HUES48 (cell line): ENCODE measurements at regions not wholly inside any gene's neighbourhood (a gene's known extent, or its start where the extent isn't known, plus 50 kb on each side); places are given as distances from the start of the nearest gene placed in this dataset.
"Not testable (repeated sequence)": the region's sequence is repeated elsewhere in the genome, so short reads cannot be mapped to it uniquely, and the experiment has no call there.

Source experiments
- H3K27ac ChIP-seq: one replicate; pipeline ENCODE4 v1.7.0; 2013; ENCODE audit warnings: low read depth, low read length, inconsistent platforms
- H3K27me3 ChIP-seq: 2 replicates; pipeline ENCODE4 v1.6.1; 2013; ENCODE audit warnings: mild to moderate bottlenecking, low read length; ENCODE audit not compliant: control insufficient read depth, insufficient read depth
- H3K36me3 ChIP-seq: 2 replicates; pipeline ENCODE4 v1.6.1; 2013; ENCODE audit warnings: low read length; ENCODE audit not compliant: control insufficient read depth, insufficient read depth
- H3K4me1 ChIP-seq: 2 replicates; pipeline ENCODE4 v1.6.1; 2013; ENCODE audit warnings: mild to moderate bottlenecking, low read length; ENCODE audit not compliant: control insufficient read depth, insufficient read depth
- H3K4me3 ChIP-seq: 2 replicates; pipeline ENCODE4 v1.5.1; 2013; ENCODE audit warnings: mild to moderate bottlenecking, low read depth, low read length
- H3K9ac ChIP-seq: 2 replicates; pipeline ENCODE4 v1.6.1; 2013; ENCODE audit warnings: mild to moderate bottlenecking, low read depth, low read length, moderate library complexity
- H3K9me3 ChIP-seq: 2 replicates; pipeline ENCODE4 v1.6.1; 2013; ENCODE audit warnings: low read length; ENCODE audit not compliant: control insufficient read depth, insufficient read depth

GRCh38 chr15:63447017-63447676 is 57.2 kb upstream of the USP3 start:
- H3K27ac ChIP-seq, result no peak overlapping the region
- no peak overlapping the region for H3K9ac ChIP-seq
- H3K36me3 ChIP-seq, result no peaks in the 10 kb centered on the region
- no peak overlapping the region for H3K4me3 ChIP-seq
- H3K4me1 ChIP-seq, result peaks cover 21% of the 10 kb centered on the region
- no peaks in the 10 kb centered on the region for H3K9me3 ChIP-seq
- H3K27me3 ChIP-seq, result no peaks in the 10 kb centered on the region

- Histone ChIP-seq H3K27ac (no peak overlapping the region), H3K4me1 (peaks cover 21% of the 10 kb centered on the region), H3K9me3 (no peaks in the 10 kb centered on the region), H3K36me3 (no peaks in the 10 kb centered on the region), H3K4me3 (no peak overlapping the region), H3K9ac (no peak overlapping the region), H3K27me3 (no peaks in the 10 kb centered on the region)
Observed at GRCh38 chr15:63448266-63448665, 56.1 kb upstream of the USP3 start.

GRCh38 chr15:63448872-63449555 is 55.4 kb upstream of the USP3 start:
- H3K27ac ChIP-seq, H3K36me3 ChIP-seq, H3K9ac ChIP-seq, H3K4me3 ChIP-seq, H3K9me3 ChIP-seq, H3K27me3 ChIP-seq: not testable (repeated sequence)
- peaks cover 21% of the 10 kb centered on the region for H3K4me1 ChIP-seq

GRCh38 chr15:63449731-63450130 is 54.7 kb upstream of the USP3 start:
- no peak overlapping the region for H3K9ac ChIP-seq
- peaks cover 18% of the 10 kb centered on the region for H3K4me1 ChIP-seq
- no peaks in the 10 kb centered on the region for H3K27me3 ChIP-seq
- no peak overlapping the region for H3K4me3 ChIP-seq
- H3K36me3 ChIP-seq, result no peaks in the 10 kb centered on the region
- no peaks in the 10 kb centered on the region for H3K9me3 ChIP-seq
- no peak overlapping the region for H3K27ac ChIP-seq

DNA sequence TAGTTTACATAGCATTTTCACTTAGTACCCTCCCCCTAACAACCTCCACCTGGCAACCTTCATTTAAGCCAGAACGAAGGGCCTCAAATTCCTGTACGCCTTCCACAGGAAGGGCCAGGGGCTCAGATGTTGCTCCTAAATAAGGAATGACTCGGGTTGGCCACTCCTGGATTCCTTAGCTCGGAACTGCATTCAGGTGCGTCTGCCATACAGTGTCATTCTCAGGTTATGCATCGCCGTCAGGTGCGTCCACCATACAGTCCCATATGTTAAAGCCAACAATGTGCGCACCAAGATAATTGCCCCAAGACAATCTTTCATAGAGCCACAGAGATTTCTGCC is 53.5 kb upstream of the USP3 start:
- Histone ChIP-seq H3K36me3 (no peaks in the 10 kb centered on the region), H3K4me1 (peaks cover 18% of the 10 kb centered on the region)

DNA sequence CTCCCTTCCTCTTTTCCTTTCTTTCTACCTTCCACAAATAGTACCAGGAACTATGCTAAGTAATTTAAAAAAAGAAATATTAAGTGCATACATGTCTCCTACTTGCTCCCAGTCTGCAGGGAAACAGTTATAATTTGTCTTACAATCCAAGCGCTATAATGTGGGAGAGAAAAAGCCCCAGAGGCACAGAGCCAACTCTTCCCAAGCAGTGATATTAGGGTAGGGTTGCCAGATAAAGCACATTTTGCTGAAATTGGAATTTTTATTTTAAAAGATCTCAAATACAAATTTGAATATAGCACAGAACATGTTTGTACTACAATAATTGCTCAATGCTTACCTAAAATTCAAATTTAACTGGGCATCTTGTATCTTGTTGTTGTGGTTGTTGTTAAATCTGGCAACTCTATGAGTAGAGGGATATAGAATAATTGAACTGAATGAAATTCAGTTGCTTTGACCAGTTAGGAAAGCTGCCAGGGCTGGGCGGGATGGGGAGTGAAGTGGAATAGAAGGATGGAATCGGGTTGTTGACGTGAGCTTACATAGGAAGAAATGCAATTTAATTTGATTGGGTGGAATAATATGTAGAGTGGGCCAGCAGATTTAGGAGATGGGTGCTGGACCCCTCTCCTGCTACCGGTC is 52.6 kb upstream of the USP3 start:
- Histone ChIP-seq H3K27me3 (no peaks in the 10 kb centered on the region), H3K36me3 (no peaks in the 10 kb centered on the region), H3K9me3 (no peaks in the 10 kb centered on the region), H3K4me3 (no peak overlapping the region), H3K9ac (no peak overlapping the region), H3K4me1 (peaks cover 15% of the 10 kb centered on the region), H3K27ac (no peak overlapping the region)

More for the DNA sequence above, 53.5 kb upstream of the USP3 start:
- H3K27me3 ChIP-seq, result no peaks in the 10 kb centered on the region
- no peaks in the 10 kb centered on the region for H3K9me3 ChIP-seq
- no peak overlapping the region for H3K4me3 ChIP-seq
- H3K27ac ChIP-seq, result no peak overlapping the region
- no peak overlapping the region for H3K9ac ChIP-seq

GRCh38 chr15:63452552-63453136 is 51.7 kb upstream of the USP3 start:
- no peak overlapping the region for H3K4me3 ChIP-seq
- H3K36me3 ChIP-seq, result no peaks in the 10 kb centered on the region
- H3K9me3 ChIP-seq, result no peaks in the 10 kb centered on the region
- no peak overlapping the region for H3K9ac ChIP-seq
- H3K4me1 ChIP-seq, result peaks cover 6% of the 10 kb centered on the region
- no peaks in the 10 kb centered on the region for H3K27me3 ChIP-seq
- no peak overlapping the region for H3K27ac ChIP-seq

DNA sequence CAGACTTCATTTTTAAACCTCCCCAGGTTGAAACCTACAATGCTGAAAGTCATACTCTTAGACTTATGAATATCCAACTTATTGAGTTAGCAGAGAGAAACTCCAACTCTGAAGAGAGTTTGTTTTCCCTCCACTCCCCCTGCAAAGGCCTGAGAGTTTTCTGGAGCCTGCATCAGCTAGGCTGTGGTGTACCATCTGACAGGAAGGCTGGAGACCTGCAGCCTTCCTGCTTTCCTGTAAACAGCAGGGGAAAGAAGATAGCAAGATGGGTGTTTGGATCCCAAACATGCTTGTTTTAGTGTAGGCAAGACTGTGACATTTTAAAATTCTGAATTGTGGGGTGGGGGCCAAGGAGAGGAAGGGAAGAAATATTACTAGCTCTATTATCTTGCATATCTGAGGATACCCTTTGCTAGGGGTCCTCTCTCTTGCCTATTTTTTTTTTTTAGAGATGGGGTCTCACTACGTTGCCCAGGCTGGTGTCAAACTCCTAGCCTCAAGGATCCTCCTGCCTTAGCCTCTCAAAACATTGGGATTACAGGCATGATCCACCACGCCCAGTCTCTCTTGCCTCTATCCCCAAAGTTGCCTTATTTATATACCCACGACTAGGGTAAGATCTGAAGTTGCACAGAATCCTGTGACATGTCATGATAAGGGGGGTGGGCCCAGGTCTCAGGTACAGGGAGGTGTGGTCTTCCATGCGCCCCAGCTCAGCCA is 51.0 kb upstream of the USP3 start:
- Histone ChIP-seq H3K4me3 (no peak overlapping the region), H3K4me1 (peaks cover 6% of the 10 kb centered on the region; the same call in 1 of the 2 replicates), H3K36me3 (no peaks in the 10 kb centered on the region), H3K27ac (no peak overlapping the region), H3K9me3 (no peaks in the 10 kb centered on the region; the same call in 1 of the 2 replicates), H3K27me3 (no peaks in the 10 kb centered on the region), H3K9ac (no peak overlapping the region)

GRCh38 chr15:63454503-63455211 is 49.7 kb upstream of the USP3 start:
- peaks cover 3% of the 10 kb centered on the region; the same call in 1 of the 2 replicates for H3K4me1 ChIP-seq
- no peaks in the 10 kb centered on the region for H3K36me3 ChIP-seq
- no peak overlapping the region for H3K9ac ChIP-seq
- no peaks in the 10 kb centered on the region; the same call in 1 of the 2 replicates for H3K9me3 ChIP-seq
- H3K4me3 ChIP-seq, result no peak overlapping the region
- H3K27me3 ChIP-seq, result no peaks in the 10 kb centered on the region
- H3K27ac ChIP-seq, result no peak overlapping the region
